ENCODE measurements at regions not wholly inside any gene's neighbourhood (a gene's known extent, or its start where the extent isn't known, plus 50 kb on each side); places are given as distances from the start of the nearest gene placed in this dataset.
"Not testable (repeated sequence)": the region's sequence is repeated elsewhere in the genome, so short reads cannot be mapped to it uniquely, and the experiment has no call there.

GRCh38 chr13:111437856-111438547 lies 117.6 kb downstream of the TEX29 start:
- DNase-seq (no peak), ATAC-seq (no peak)
- H3K4me1 ChIP-seq, result no peaks in the 10 kb centered on the region
- no CpG with 5 or more reads among the region's 26 CpGs for WGBS (ENCODE audit: insufficient coverage, low coverage, low lambda C conversion rate, missing lambda C conversion rate)
- no peak overlapping the region for H3K27ac ChIP-seq
- intact Hi-C loops (cut with DNase I), result no loop called here
- no peak for TF ChIP-seq CTCF (IDR thresholded peaks at IDR 0.05)
- no peak for TF ChIP-seq POLR2A (IDR thresholded peaks at IDR 0.05)
- no peaks in the 10 kb centered on the region for H3K36me3 ChIP-seq
- H3K27me3 ChIP-seq, result no peaks in the 10 kb centered on the region
- H3K4me3 ChIP-seq, result no peak overlapping the region
- no peaks in the 10 kb centered on the region for H3K9me3 ChIP-seq

- intact Hi-C loops (cut with DNase I); DNase-seq; ATAC-seq; H3K4me3 ChIP-seq; H3K27me3 ChIP-seq; H3K4me1 ChIP-seq; H3K27ac ChIP-seq; H3K36me3 ChIP-seq; H3K9me3 ChIP-seq: not testable (repeated sequence)
- WGBS (ENCODE audit: insufficient coverage, low coverage, low lambda C conversion rate, missing lambda C conversion rate), result 0% methylated on average over 1 of the region's 1 CpG
These were observed 120.0 kb downstream of the TEX29 start for GRCh38 chr13:111440492-111440891.

GRCh38 chr13:111443981-111444380 lies 123.5 kb downstream of the TEX29 start:
- H3K4me1 ChIP-seq, result no peaks in the 10 kb centered on the region
- no peak for TF ChIP-seq CTCF (IDR thresholded peaks at IDR 0.05)
- TF ChIP-seq POLR2A (IDR thresholded peaks at IDR 0.05), result no peak
- no peak overlapping the region for H3K27ac ChIP-seq
- H3K27me3 ChIP-seq, result no peaks in the 10 kb centered on the region
- no peaks in the 10 kb centered on the region for H3K36me3 ChIP-seq
- no peak for ATAC-seq
- intact Hi-C loops (cut with DNase I), result no loop called here
- 36% methylated on average over 2 of the region's 2 CpGs for WGBS (ENCODE audit: insufficient coverage, low coverage, low lambda C conversion rate, missing lambda C conversion rate)
- H3K4me3 ChIP-seq, result no peak overlapping the region
- no peaks in the 10 kb centered on the region for H3K9me3 ChIP-seq
- DNase-seq, result no peak

- Histone ChIP-seq H3K9me3 (no peaks in the 10 kb centered on the region), H3K4me3 (no peak overlapping the region), H3K36me3 (no peaks in the 10 kb centered on the region), H3K4me1 (no peaks in the 10 kb centered on the region), H3K27me3 (no peaks in the 10 kb centered on the region), H3K27ac (no peak overlapping the region)
- intact Hi-C loops (cut with DNase I), result no loop called here
- DNase-seq (no peak), ATAC-seq (no peak)
- TF ChIP-seq POLR2A (IDR thresholded peaks at IDR 0.05), result no peak
- no peak for TF ChIP-seq CTCF (IDR thresholded peaks at IDR 0.05)
- WGBS (ENCODE audit: insufficient coverage, low coverage, low lambda C conversion rate, missing lambda C conversion rate), result 49% methylated on average over 2 of the region's 7 CpGs
These were observed 128.1 kb downstream of the TEX29 start for GRCh38 chr13:111448504-111448903.

GRCh38 chr13:111449041-111449440 lies 128.6 kb downstream of the TEX29 start:
- Histone ChIP-seq H3K36me3 (no peaks in the 10 kb centered on the region), H3K27ac (no peak overlapping the region), H3K4me3 (no peak overlapping the region), H3K4me1 (no peaks in the 10 kb centered on the region), H3K9me3 (no peaks in the 10 kb centered on the region), H3K27me3 (no peaks in the 10 kb centered on the region)
- DNase-seq (no peak), ATAC-seq (peak in 1 of 4 donors; percentile 13)
- TF ChIP-seq CTCF (IDR thresholded peaks at IDR 0.05) (no peak), POLR2A (IDR thresholded peaks at IDR 0.05) (no peak)
- intact Hi-C loops (cut with DNase I), result no loop called here
- 57% methylated on average over 3 of the region's 7 CpGs for WGBS (ENCODE audit: insufficient coverage, low coverage, low lambda C conversion rate, missing lambda C conversion rate)
